Loucy (cell line): ENCODE measurements at regions not wholly inside any gene's neighbourhood (a gene's known extent, or its start where the extent isn't known, plus 50 kb on each side); places are given as distances from the start of the nearest gene placed in this dataset.

Experiments used
- H2AFZ ChIP-seq: fragments of 200-600 bp; sonication (generic); 2 replicates; pipeline ENCODE4 v1.6.0; 2016; ENCODE audit warnings: antibody characterized with exemption, mild to moderate bottlenecking, low read length, moderate library complexity
- H3F3A ChIP-seq: fragments of 200-600 bp; 2 replicates; pipeline ENCODE4 v1.6.0; 2016; ENCODE audit warnings: antibody characterized with exemption, low read depth, mild to moderate bottlenecking
- H3K27me3 ChIP-seq: fragments of 200-600 bp; sonication (generic); 2 replicates; pipeline ENCODE4 v1.6.1; 2014; ENCODE audit warnings: low read length, mild to moderate bottlenecking; ENCODE audit not compliant: insufficient read depth, poor library complexity, severe bottlenecking
- H3K36me3 ChIP-seq: fragments of 200-600 bp; sonication (generic); 2 replicates; pipeline ENCODE4 v1.6.1; 2016; ENCODE audit warnings: low read length; ENCODE audit not compliant: insufficient read depth
- H3K4me1 ChIP-seq: fragments of 200-600 bp; sonication (generic); 2 replicates; pipeline ENCODE4 v1.5.1; 2014; ENCODE audit warnings: low read length, mild to moderate bottlenecking; ENCODE audit not compliant: insufficient read depth, poor library complexity, severe bottlenecking
- H3K4me2 ChIP-seq: fragments of 200-600 bp; sonication (generic); 2 replicates; pipeline ENCODE4 v1.6.0; 2014; ENCODE audit warnings: antibody characterized with exemption, low read length, low read depth, mild to moderate bottlenecking; ENCODE audit not compliant: poor library complexity, severe bottlenecking
- H3K4me3 ChIP-seq: fragments of 200-600 bp; sonication (generic); 2 replicates; pipeline ENCODE4 v1.5.1; 2014; ENCODE audit warnings: low read length, mild to moderate bottlenecking, mixed read lengths; ENCODE audit not compliant: poor library complexity, severe bottlenecking
- H3K79me2 ChIP-seq: fragments of 200-600 bp; sonication (generic); 2 replicates; pipeline ENCODE4 v1.6.1; 2014; ENCODE audit warnings: low read length; ENCODE audit not compliant: insufficient read depth
- H3K9ac ChIP-seq: fragments of 200-600 bp; sonication (generic); 2 replicates; pipeline ENCODE4 v1.6.0; 2014; ENCODE audit warnings: mild to moderate bottlenecking, low read depth, low read length, moderate library complexity; ENCODE audit not compliant: poor library complexity, severe bottlenecking
- H3K9me2 ChIP-seq: fragments of 200-600 bp; sonication (generic); replicated peaks from 2 replicates; pipeline ENCODE4 v1.6.1; 2016; ENCODE audit warnings: low read depth, low read length, mixed read lengths
- H3K9me3 ChIP-seq: fragments of 200-600 bp; sonication (generic); 2 replicates; pipeline ENCODE4 v1.6.1; 2014; ENCODE audit warnings: mild to moderate bottlenecking, antibody characterized with exemption, low read length, low read depth; ENCODE audit not compliant: insufficient read depth
- H4K20me1 ChIP-seq: fragments of 200-600 bp; sonication (generic); 2 replicates; pipeline ENCODE4 v1.6.0; 2014; ENCODE audit warnings: antibody characterized with exemption, low read length, mild to moderate bottlenecking; ENCODE audit not compliant: insufficient read depth, poor library complexity, severe bottlenecking
- EZH2phosphoT487 ChIP-seq: fragments of 200-600 bp; IDR thresholded peaks from 2 replicates; pipeline ENCODE4 v1.6.1; 2018; ENCODE audit warnings: antibody characterized with exemption, mild to moderate bottlenecking, moderate library complexity, borderline replicate concordance
- TF ChIP-seq, protein P1 (sequence below): fragments of 200-600 bp; sonication (generic); conservative IDR thresholded peaks from 2 replicates; pipeline ENCODE4 v1.5.1; 2014; ENCODE audit warnings: mild to moderate bottlenecking, antibody characterized with exemption, low read length

DNA sequence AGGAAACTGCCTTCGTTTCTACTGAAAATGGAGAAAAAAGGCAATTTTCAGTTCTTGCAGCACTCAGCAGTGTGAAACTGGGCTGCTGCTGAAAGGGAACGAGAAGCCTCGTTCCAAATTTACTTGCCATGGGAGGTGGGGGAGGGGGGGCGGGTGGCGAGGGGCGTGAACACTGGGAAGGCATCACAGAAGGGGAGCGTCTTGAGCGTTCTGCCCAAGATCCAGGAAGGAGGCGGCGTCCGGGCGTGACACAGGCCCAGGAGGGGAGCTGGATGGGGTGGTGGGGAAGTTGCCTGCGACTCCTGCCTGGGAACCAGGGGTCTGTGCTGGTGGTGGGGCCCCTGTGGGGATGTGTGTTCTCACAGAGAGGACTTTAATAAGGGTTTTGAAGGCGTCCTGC lies 213.5 kb downstream of the CTTN start:
- Histone ChIP-seq H4K20me1 (no peaks in the 10 kb centered on the region), H3K4me3 (no peak overlapping the region), H3K36me3 (no peaks in the 10 kb centered on the region), H2AFZ (no peak overlapping the region), H3K27me3 (no peaks in the 10 kb centered on the region), H3K4me1 (no peaks in the 10 kb centered on the region), H3K79me2 (no peaks in the 10 kb centered on the region), H3K4me2 (no peak overlapping the region), H3K9ac (no peak overlapping the region), H3K9me2 (no peaks in the 10 kb centered on the region), H3F3A (no peaks in the 10 kb centered on the region), H3K9me3 (peaks cover 18% of the 10 kb centered on the region; the same call in 1 of the 2 replicates)
- TF ChIP-seq, protein P1, sequence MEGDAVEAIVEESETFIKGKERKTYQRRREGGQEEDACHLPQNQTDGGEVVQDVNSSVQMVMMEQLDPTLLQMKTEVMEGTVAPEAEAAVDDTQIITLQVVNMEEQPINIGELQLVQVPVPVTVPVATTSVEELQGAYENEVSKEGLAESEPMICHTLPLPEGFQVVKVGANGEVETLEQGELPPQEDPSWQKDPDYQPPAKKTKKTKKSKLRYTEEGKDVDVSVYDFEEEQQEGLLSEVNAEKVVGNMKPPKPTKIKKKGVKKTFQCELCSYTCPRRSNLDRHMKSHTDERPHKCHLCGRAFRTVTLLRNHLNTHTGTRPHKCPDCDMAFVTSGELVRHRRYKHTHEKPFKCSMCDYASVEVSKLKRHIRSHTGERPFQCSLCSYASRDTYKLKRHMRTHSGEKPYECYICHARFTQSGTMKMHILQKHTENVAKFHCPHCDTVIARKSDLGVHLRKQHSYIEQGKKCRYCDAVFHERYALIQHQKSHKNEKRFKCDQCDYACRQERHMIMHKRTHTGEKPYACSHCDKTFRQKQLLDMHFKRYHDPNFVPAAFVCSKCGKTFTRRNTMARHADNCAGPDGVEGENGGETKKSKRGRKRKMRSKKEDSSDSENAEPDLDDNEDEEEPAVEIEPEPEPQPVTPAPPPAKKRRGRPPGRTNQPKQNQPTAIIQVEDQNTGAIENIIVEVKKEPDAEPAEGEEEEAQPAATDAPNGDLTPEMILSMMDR = no peak
- TF ChIP-seq EZH2phosphoT487 = no peak

DNA sequence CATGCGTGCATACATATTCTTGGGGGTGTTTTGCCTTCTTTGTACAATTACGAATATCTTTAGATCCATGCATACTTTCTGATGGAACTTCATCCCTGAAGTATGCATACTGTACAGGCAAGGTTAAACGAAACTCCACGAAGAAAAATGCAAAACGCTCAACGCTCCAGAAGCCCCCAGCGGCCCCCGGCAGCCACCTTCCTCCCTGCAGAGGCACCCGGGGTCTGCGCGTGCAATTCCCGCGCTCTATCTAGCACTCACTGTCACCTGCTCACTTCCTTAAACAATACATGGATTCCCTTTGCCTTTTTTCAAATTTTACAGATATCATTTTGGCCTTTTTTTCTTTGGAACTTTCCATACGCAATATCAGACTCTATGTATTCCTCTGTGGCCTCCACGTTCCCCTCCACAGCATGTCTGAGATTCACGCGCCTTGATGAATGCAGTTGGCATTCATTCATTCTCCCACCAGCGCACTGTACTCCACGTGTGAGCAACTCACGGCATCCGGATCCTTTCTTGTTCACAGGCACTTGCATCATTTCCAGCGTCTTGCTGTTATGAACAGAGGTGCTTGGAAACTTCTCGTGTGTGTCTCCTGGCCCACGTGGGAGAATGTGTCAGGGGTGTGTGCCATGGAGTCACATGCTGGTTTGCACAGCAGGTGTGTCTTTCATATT lies 214.3 kb downstream of the CTTN start:
- no peak for TF ChIP-seq EZH2phosphoT487
- TF ChIP-seq, protein P1 = no peak
- Histone ChIP-seq H3F3A (no peaks in the 10 kb centered on the region), H3K79me2 (no peaks in the 10 kb centered on the region), H4K20me1 (no peaks in the 10 kb centered on the region), H3K9me2 (no peaks in the 10 kb centered on the region), H3K36me3 (no peaks in the 10 kb centered on the region), H3K4me3 (no peak overlapping the region), H3K9me3 (peaks cover 18% of the 10 kb centered on the region; the same call in 1 of the 2 replicates), H3K4me2 (no peak overlapping the region), H3K27me3 (no peaks in the 10 kb centered on the region), H3K9ac (no peak overlapping the region), H3K4me1 (no peaks in the 10 kb centered on the region), H2AFZ (no peak overlapping the region)

DNA sequence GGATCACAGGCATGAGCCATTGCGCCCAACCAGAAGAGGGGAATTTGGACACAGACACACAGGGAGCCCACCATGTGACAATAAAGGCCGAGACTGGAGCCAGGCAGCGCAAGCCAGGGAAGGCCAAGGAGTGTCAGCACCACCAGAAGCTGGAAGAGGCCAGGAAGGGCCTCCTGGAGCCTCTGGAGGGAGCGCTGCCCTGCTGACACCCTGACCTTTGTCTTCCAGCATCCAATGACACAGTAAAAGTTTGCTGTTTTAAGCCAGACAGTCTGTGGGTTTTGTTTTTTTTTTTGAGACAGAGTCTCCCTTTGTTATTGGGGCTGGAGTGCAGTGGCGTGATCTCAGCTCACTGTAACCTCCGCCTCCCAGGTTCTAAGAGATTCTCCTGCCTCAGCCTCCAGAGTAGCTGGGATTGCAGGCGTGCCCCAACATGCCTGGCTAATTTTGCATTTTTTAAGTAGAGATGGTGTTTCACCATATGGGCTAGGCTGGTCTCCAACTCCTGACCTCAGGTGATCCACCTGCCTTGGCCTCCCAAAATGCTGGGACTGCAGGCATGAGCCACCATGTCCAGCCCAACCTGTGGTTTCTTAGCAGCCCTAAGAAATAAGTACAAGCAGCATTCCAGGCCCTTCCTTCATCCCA lies 215.8 kb downstream of the CTTN start:
- Histone ChIP-seq H2AFZ (no peak overlapping the region), H3K4me2 (no peak overlapping the region), H3K9me3 (peaks cover 12% of the 10 kb centered on the region; the same call in 1 of the 2 replicates), H3K79me2 (no peaks in the 10 kb centered on the region), H3K36me3 (no peaks in the 10 kb centered on the region), H3F3A (no peaks in the 10 kb centered on the region), H3K4me1 (no peaks in the 10 kb centered on the region), H3K9me2 (no peaks in the 10 kb centered on the region), H3K9ac (no peak overlapping the region), H3K4me3 (no peak overlapping the region), H4K20me1 (no peaks in the 10 kb centered on the region), H3K27me3 (no peaks in the 10 kb centered on the region)
- TF ChIP-seq EZH2phosphoT487 = no peak
- TF ChIP-seq, protein P1 = no peak
